Ascending aorta (tissue), 2 donors: ENCODE measurements at regions not wholly inside any gene's neighbourhood (a gene's known extent, or its start where the extent isn't known, plus 50 kb on each side); places are given as distances from the start of the nearest gene placed in this dataset.
"Not testable (repeated sequence)": the region's sequence is repeated elsewhere in the genome, so short reads cannot be mapped to it uniquely, and the experiment has no call there.

ENCODE experiments used
- DNase-seq, 2 donors: peaks; one replicate each; pipeline ENCODE4 v3.0.0-alpha.2; 2019; ENCODE audit warnings: low spot score in 2 of 2
- H3K27ac ChIP-seq, 2 donors: fragments of 200-600 bp; sonication (generic); one replicate each; pipeline ENCODE4 v1.5.1; 2016 to 2017; ENCODE audit warnings: mild to moderate bottlenecking in 1 of 2
- H3K27me3 ChIP-seq: fragments of 200-600 bp; sonication (generic); one replicate; pipeline ENCODE4 v1.5.1; 2017
- H3K36me3 ChIP-seq, 2 donors: fragments of 200-600 bp; sonication (generic); one replicate each; pipeline ENCODE4 v1.5.1; 2016
- H3K4me1 ChIP-seq, 2 donors: fragments of 200-600 bp; sonication (generic); one replicate each; pipeline ENCODE4 v1.5.1; 2016 to 2017; ENCODE audit warnings: mild to moderate bottlenecking in 1 of 2
- H3K4me3 ChIP-seq, 2 donors: fragments of 200-600 bp; sonication (generic); one replicate each; pipeline ENCODE4 v1.5.1; 2016 to 2017; ENCODE audit warnings: mild to moderate bottlenecking in 1 of 2
- H3K9me3 ChIP-seq, 2 donors: fragments of 200-600 bp; sonication (generic); one replicate each; pipeline ENCODE4 v1.5.1; 2016
- CTCF ChIP-seq, 3 experiments: fragments of 200-600 bp in 2 of 3; fragments of 450-650 bp in 1 of 3; sonication (generic) in 2 of 3; IDR thresholded peaks; one replicate each; pipeline ENCODE4 v1.5.1; 2016 to 2019; ENCODE audit warnings: antibody characterized with exemption in 3 of 3, mild to moderate bottlenecking in 1 of 3, moderate library complexity in 1 of 3
- intact Hi-C: fragments of 100-400 bp; cut with DNase I; formaldehyde crosslinking; loops from one replicate; pipeline ENCODE4 v1.15.1; 2023

- no peak for TF ChIP-seq CTCF (IDR thresholded peaks at IDR 0.05)
- H3K27ac ChIP-seq = no peak overlapping the region
- no peaks in the 10 kb centered on the region for H3K9me3 ChIP-seq
- no peak for DNase-seq
- H3K36me3 ChIP-seq = no peaks in the 10 kb centered on the region
- H3K4me1 ChIP-seq = no peaks in the 10 kb centered on the region
- intact Hi-C loops = loop anchor here (5.0 kb wide), 1 partner anchor 867 kb away; no protein-coding TSS in a partner anchor
- H3K27me3 ChIP-seq = no peaks in the 10 kb centered on the region
- H3K4me3 ChIP-seq = no peak overlapping the region
Measured at GRCh38 chr3:25844891-25845290, 55.0 kb downstream of the OXSM start.

- intact Hi-C loops = no loop called here
- Histone ChIP-seq H3K27me3 (no peaks in the 10 kb centered on the region), H3K36me3 (no peaks in the 10 kb centered on the region), H3K9me3 (no peaks in the 10 kb centered on the region), H3K4me1 (no peaks in the 10 kb centered on the region), H3K27ac (no peak overlapping the region), H3K4me3 (no peak overlapping the region)
- TF ChIP-seq CTCF (IDR thresholded peaks at IDR 0.05) = no peak
- DNase-seq = no peak
Measured at GRCh38 chr3:25846282-25846681, 56.4 kb downstream of the OXSM start.

- Histone ChIP-seq H3K27ac (no peak overlapping the region), H3K36me3 (no peaks in the 10 kb centered on the region), H3K27me3 (no peaks in the 10 kb centered on the region), H3K4me3 (no peak overlapping the region), H3K9me3 (no peaks in the 10 kb centered on the region), H3K4me1 (no peaks in the 10 kb centered on the region)
- intact Hi-C loops = no loop called here
- DNase-seq = no peak
- TF ChIP-seq CTCF (IDR thresholded peaks at IDR 0.05) = no peak
Measured at GRCh38 chr3:25849091-25849490, 59.2 kb downstream of the OXSM start.

- no peaks in the 10 kb centered on the region for H3K4me1 ChIP-seq
- no peak overlapping the region for H3K4me3 ChIP-seq
- no peak for TF ChIP-seq CTCF (IDR thresholded peaks at IDR 0.05)
- intact Hi-C loops = no loop called here
- no peaks in the 10 kb centered on the region for H3K9me3 ChIP-seq
- H3K27ac ChIP-seq = no peak overlapping the region
- DNase-seq = no peak
- no peaks in the 10 kb centered on the region for H3K36me3 ChIP-seq
- H3K27me3 ChIP-seq = no peaks in the 10 kb centered on the region
Measured at GRCh38 chr3:25849641-25850385, 59.9 kb downstream of the OXSM start.

GRCh38 chr3:25851693-25852259 is 61.9 kb downstream of the OXSM start:
- H3K4me3 ChIP-seq, H3K4me1 ChIP-seq, intact Hi-C loops, H3K36me3 ChIP-seq, H3K9me3 ChIP-seq, H3K27ac ChIP-seq, H3K27me3 ChIP-seq, DNase-seq: not testable (repeated sequence)

GRCh38 chr3:25854214-25854613 is 64.3 kb downstream of the OXSM start:
- no peaks in the 10 kb centered on the region for H3K4me1 ChIP-seq
- intact Hi-C loops = no loop called here

More at GRCh38 chr3:25854214-25854613, 64.3 kb downstream of the OXSM start:
- Histone ChIP-seq H3K36me3 (no peaks in the 10 kb centered on the region), H3K9me3 (no peaks in the 10 kb centered on the region), H3K27me3 (no peaks in the 10 kb centered on the region), H3K27ac (no peak overlapping the region), H3K4me3 (no peak overlapping the region)
- DNase-seq = no peak
- no peak for TF ChIP-seq CTCF (IDR thresholded peaks at IDR 0.05)
